ENCODE measurements at regions not wholly inside any gene's neighbourhood (a gene's known extent, or its start where the extent isn't known, plus 50 kb on each side); places are given as distances from the start of the nearest gene placed in this dataset.

GRCh38 chr2:60007671-60008070 is 545.8 kb downstream of the BCL11A start:
- H3K4me3 ChIP-seq: no peak overlapping the region
- TF ChIP-seq SREBF2 (IDR thresholded peaks at IDR 0.05) (no peak), KDM5A (IDR thresholded peaks at IDR 0.05) (no peak), CHD4 (IDR thresholded peaks at IDR 0.05; ENCODE audit: borderline replicate concordance) (no peak), GATA3 (IDR thresholded peaks at IDR 0.05; ENCODE audit: borderline replicate concordance) (no peak), HOXB13 (CRISPR knock-in tag; IDR thresholded peaks at IDR 0.05; ENCODE audit: low read depth) (no peak)
- TF ChIP-seq, protein P1, sequence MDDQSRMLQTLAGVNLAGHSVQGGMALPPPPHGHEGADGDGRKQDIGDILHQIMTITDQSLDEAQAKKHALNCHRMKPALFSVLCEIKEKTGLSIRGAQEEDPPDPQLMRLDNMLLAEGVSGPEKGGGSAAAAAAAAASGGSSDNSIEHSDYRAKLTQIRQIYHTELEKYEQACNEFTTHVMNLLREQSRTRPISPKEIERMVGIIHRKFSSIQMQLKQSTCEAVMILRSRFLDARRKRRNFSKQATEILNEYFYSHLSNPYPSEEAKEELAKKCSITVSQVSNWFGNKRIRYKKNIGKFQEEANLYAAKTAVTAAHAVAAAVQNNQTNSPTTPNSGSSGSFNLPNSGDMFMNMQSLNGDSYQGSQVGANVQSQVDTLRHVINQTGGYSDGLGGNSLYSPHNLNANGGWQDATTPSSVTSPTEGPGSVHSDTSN (IDR thresholded peaks at IDR 0.05): no peak
- TF ChIP-seq, protein P2, sequence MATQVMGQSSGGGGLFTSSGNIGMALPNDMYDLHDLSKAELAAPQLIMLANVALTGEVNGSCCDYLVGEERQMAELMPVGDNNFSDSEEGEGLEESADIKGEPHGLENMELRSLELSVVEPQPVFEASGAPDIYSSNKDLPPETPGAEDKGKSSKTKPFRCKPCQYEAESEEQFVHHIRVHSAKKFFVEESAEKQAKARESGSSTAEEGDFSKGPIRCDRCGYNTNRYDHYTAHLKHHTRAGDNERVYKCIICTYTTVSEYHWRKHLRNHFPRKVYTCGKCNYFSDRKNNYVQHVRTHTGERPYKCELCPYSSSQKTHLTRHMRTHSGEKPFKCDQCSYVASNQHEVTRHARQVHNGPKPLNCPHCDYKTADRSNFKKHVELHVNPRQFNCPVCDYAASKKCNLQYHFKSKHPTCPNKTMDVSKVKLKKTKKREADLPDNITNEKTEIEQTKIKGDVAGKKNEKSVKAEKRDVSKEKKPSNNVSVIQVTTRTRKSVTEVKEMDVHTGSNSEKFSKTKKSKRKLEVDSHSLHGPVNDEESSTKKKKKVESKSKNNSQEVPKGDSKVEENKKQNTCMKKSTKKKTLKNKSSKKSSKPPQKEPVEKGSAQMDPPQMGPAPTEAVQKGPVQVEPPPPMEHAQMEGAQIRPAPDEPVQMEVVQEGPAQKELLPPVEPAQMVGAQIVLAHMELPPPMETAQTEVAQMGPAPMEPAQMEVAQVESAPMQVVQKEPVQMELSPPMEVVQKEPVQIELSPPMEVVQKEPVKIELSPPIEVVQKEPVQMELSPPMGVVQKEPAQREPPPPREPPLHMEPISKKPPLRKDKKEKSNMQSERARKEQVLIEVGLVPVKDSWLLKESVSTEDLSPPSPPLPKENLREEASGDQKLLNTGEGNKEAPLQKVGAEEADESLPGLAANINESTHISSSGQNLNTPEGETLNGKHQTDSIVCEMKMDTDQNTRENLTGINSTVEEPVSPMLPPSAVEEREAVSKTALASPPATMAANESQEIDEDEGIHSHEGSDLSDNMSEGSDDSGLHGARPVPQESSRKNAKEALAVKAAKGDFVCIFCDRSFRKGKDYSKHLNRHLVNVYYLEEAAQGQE (IDR thresholded peaks at IDR 0.05): no peak

GRCh38 chr2:60003076-60003475 is 550.4 kb downstream of the BCL11A start:
- ATAC-seq (no peak), DNase-seq (ENCODE audit: low read depth in 1 of 2, low spot score in 1 of 2) (no peak), FAIRE-seq (no peak)
- no peak overlapping the region for H3K4me3 ChIP-seq
- 0% methylated on average over 2 of the region's 2 CpGs for WGBS (ENCODE audit: missing lambda C conversion rate)
- POLR2A ChIA-PET: no interaction called here
- no peaks in the 10 kb centered on the region for H3K4me1 ChIP-seq
- H3K4me2 ChIP-seq: no peak overlapping the region
- no peak overlapping the region for H3K27ac ChIP-seq
- no peaks in the 10 kb centered on the region for H3K9me3 ChIP-seq
- TF ChIP-seq EHF (CRISPR knock-in tag; IDR thresholded peaks at IDR 0.05) (no peak), CTCF (IDR thresholded peaks at IDR 0.05) (no peak), TFCP2L1 (CRISPR knock-in tag; IDR thresholded peaks at IDR 0.05) (no peak), POLR2AphosphoS2 (conservative IDR thresholded peaks at IDR 0.05; ENCODE audit: low read length) (no peak), FOSB (CRISPR knock-in tag; IDR thresholded peaks at IDR 0.05) (no peak), RFX5 (IDR thresholded peaks at IDR 0.05) (no peak), HEYL (CRISPR knock-in tag; IDR thresholded peaks at IDR 0.05) (no peak), JUN (IDR thresholded peaks at IDR 0.05) (no peak), MAZ (IDR thresholded peaks at IDR 0.05; ENCODE audit: borderline replicate concordance, low read depth, low read length) (no peak), CBX2 (IDR thresholded peaks at IDR 0.05; ENCODE audit: borderline replicate concordance, low read depth) (no peak), RNF2 (IDR thresholded peaks at IDR 0.05; ENCODE audit: borderline replicate concordance, low read depth) (no peak), PHF8 (IDR thresholded peaks at IDR 0.05; ENCODE audit: borderline replicate concordance, low read depth) (no peak), HOXB13 (CRISPR knock-in tag; IDR thresholded peaks at IDR 0.05; ENCODE audit: low read depth) (no peak), ZNF302 (CRISPR knock-in tag; IDR thresholded peaks at IDR 0.05) (no peak)
- TF ChIP-seq, protein P3, sequence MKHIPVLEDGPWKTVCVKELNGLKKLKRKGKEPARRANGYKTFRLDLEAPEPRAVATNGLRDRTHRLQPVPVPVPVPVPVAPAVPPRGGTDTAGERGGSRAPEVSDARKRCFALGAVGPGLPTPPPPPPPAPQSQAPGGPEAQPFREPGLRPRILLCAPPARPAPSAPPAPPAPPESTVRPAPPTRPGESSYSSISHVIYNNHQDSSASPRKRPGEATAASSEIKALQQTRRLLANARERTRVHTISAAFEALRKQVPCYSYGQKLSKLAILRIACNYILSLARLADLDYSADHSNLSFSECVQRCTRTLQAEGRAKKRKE (CRISPR knock-in tag; IDR thresholded peaks at IDR 0.05; ENCODE audit: low read depth): no peak
- TF ChIP-seq, protein P4, sequence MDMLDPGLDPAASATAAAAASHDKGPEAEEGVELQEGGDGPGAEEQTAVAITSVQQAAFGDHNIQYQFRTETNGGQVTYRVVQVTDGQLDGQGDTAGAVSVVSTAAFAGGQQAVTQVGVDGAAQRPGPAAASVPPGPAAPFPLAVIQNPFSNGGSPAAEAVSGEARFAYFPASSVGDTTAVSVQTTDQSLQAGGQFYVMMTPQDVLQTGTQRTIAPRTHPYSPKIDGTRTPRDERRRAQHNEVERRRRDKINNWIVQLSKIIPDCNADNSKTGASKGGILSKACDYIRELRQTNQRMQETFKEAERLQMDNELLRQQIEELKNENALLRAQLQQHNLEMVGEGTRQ (IDR thresholded peaks at IDR 0.05): no peak
- TF ChIP-seq, protein P1 (IDR thresholded peaks at IDR 0.05): no peak
- TF ChIP-seq, protein P5, sequence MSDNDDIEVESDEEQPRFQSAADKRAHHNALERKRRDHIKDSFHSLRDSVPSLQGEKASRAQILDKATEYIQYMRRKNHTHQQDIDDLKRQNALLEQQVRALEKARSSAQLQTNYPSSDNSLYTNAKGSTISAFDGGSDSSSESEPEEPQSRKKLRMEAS (IDR thresholded peaks at IDR 0.05): no peak
- CTCF ChIA-PET: no interaction called here

More at GRCh38 chr2:60007671-60008070, 545.8 kb downstream of the BCL11A start:
- POLR2A ChIA-PET: no interaction called here
- no peak for ATAC-seq
- Histone ChIP-seq H3K27ac (no peak overlapping the region), H3K4me2 (no peak overlapping the region), H3K9me3 (no peaks in the 10 kb centered on the region), H3K4me1 (no peaks in the 10 kb centered on the region)
- 3% methylated on average over 2 of the region's 2 CpGs for WGBS (ENCODE audit: missing lambda C conversion rate)
- no peak for FAIRE-seq
- DNase-seq (ENCODE audit: low read depth in 1 of 2, low spot score in 1 of 2): no peak
- CTCF ChIA-PET: interaction anchor here (1.6 kb wide), 1 partner anchor 9 kb away, joined by 3 read pairs; no protein-coding TSS in a partner anchor

Measured in A549 (cell line).